Calu3 (cell line): ENCODE measurements at regions not wholly inside any gene's neighbourhood (a gene's known extent, or its start where the extent isn't known, plus 50 kb on each side); places are given as distances from the start of the nearest gene placed in this dataset.

Experiments
- BruUV-seq: library from RNA; stranded (reverse); fragments of 400-500 nt; replicated peaks from 2 replicates; lab custom pipeline; 2021; lab: Mats Ljungman, UMichigan
- CTCF ChIA-PET: fragments of 300-600 bp; sonication (Branson Sonifier 250); formaldehyde crosslinking; loops from one replicate; lab custom pipeline; 2022; ENCODE audit warnings: antibody characterized with exemption; lab: Charles Lee
- DNase-seq: peaks from one replicate; pipeline ENCODE4 v3.0.0; 2022
- H3K27ac Mint-ChIP-seq: one replicate; pipeline ENCODE4 v1.8.0; 2022; ENCODE audit warnings: mixed read lengths; ENCODE audit not compliant: unreplicated experiment
- H3K27me3 Mint-ChIP-seq: one replicate; pipeline ENCODE4 v1.8.0; 2022; ENCODE audit warnings: mixed read lengths; ENCODE audit not compliant: unreplicated experiment
- H3K36me3 Mint-ChIP-seq: one replicate; pipeline ENCODE4 v1.8.0; 2022; ENCODE audit warnings: mild to moderate bottlenecking, moderate library complexity, mixed read lengths; ENCODE audit not compliant: insufficient read depth, unreplicated experiment
- H3K4me1 Mint-ChIP-seq: one replicate; pipeline ENCODE4 v1.8.0; 2022; ENCODE audit warnings: mild to moderate bottlenecking, low read depth, mixed read lengths; ENCODE audit not compliant: unreplicated experiment
- H3K4me3 Mint-ChIP-seq: one replicate; pipeline ENCODE4 v1.8.0; 2022; ENCODE audit warnings: mild to moderate bottlenecking, low read depth, moderate library complexity, mixed read lengths; ENCODE audit not compliant: unreplicated experiment
- H3K9me3 Mint-ChIP-seq: one replicate; pipeline ENCODE4 v1.8.0; 2022; ENCODE audit warnings: low read depth, mixed read lengths; ENCODE audit not compliant: unreplicated experiment
- intact Hi-C: fragments of 100-400 bp; cut with micrococcal nuclease; formaldehyde crosslinking; loops from one replicate; pipeline ENCODE4 v1.10.0; 2022; ENCODE audit not compliant: unreplicated experiment
- TF ChIP-seq, protein P1 (sequence below): fragments of 200-600 bp; IDR thresholded peaks from one replicate; pipeline ENCODE4 v1.8.0; 2022; ENCODE audit warnings: antibody characterized with exemption; ENCODE audit not compliant: unreplicated experiment

DNA sequence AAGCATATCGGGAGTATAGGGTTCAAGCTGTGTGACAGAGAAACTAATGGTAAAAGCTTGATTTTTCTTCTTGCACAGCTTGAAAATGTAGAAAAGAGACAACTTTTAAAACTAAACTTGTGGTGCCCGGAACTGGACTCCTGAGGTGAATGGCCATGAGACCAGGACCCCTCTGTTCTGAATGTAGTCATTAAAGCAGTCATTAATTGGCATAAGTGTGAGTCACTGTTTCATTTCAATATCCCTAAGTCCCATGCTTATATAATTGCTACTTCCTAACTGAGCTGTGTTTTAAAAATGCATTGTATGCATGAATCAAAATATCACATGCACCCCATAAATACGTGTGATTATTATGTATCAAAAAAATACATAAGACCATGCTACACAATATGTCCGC is 463.1 kb upstream of the DYNLRB2 start:
- H3K27ac Mint-ChIP-seq, result no peak overlapping the region
- TF ChIP-seq, protein P1, sequence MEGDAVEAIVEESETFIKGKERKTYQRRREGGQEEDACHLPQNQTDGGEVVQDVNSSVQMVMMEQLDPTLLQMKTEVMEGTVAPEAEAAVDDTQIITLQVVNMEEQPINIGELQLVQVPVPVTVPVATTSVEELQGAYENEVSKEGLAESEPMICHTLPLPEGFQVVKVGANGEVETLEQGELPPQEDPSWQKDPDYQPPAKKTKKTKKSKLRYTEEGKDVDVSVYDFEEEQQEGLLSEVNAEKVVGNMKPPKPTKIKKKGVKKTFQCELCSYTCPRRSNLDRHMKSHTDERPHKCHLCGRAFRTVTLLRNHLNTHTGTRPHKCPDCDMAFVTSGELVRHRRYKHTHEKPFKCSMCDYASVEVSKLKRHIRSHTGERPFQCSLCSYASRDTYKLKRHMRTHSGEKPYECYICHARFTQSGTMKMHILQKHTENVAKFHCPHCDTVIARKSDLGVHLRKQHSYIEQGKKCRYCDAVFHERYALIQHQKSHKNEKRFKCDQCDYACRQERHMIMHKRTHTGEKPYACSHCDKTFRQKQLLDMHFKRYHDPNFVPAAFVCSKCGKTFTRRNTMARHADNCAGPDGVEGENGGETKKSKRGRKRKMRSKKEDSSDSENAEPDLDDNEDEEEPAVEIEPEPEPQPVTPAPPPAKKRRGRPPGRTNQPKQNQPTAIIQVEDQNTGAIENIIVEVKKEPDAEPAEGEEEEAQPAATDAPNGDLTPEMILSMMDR, result no peak
- BruUV-seq, result no TSS peak
- CTCF ChIA-PET, result no interaction called here
- DNase-seq, result no peak
- no peaks in the 10 kb centered on the region for H3K36me3 Mint-ChIP-seq
- peaks cover 3% of the 10 kb centered on the region for H3K9me3 Mint-ChIP-seq
- no peak overlapping the region for H3K4me3 Mint-ChIP-seq
- no peaks in the 10 kb centered on the region for H3K4me1 Mint-ChIP-seq
- intact Hi-C loops, result no loop called here
- no peaks in the 10 kb centered on the region for H3K27me3 Mint-ChIP-seq

DNA sequence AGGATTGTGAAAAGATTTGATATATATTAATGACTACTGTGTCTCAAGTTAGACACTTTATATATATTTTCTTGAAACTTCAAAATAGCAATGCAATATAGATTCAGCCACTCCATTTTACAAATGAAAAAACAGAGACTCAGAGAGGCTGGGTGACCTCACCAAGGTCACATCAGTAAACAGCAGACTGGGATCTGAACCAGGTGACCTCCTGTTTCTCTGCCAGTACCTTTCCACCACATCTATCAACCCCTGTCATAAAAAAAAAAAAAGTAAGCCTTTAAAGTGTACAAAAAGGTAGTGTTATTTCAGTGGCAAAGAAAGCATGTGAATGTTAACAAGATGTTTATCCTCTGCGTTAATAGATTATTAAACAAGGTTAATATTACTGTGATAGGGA is 466.5 kb upstream of the DYNLRB2 start:
- no peaks in the 10 kb centered on the region for H3K9me3 Mint-ChIP-seq
- no peaks in the 10 kb centered on the region for H3K36me3 Mint-ChIP-seq
- no peak overlapping the region for H3K27ac Mint-ChIP-seq
- no TSS peak for BruUV-seq
- DNase-seq, result no peak
- CTCF ChIA-PET, result no interaction called here
- no peak overlapping the region for H3K4me3 Mint-ChIP-seq
- no peaks in the 10 kb centered on the region for H3K4me1 Mint-ChIP-seq
- intact Hi-C loops, result no loop called here
- TF ChIP-seq, protein P1, result no peak
- H3K27me3 Mint-ChIP-seq, result no peaks in the 10 kb centered on the region

DNA sequence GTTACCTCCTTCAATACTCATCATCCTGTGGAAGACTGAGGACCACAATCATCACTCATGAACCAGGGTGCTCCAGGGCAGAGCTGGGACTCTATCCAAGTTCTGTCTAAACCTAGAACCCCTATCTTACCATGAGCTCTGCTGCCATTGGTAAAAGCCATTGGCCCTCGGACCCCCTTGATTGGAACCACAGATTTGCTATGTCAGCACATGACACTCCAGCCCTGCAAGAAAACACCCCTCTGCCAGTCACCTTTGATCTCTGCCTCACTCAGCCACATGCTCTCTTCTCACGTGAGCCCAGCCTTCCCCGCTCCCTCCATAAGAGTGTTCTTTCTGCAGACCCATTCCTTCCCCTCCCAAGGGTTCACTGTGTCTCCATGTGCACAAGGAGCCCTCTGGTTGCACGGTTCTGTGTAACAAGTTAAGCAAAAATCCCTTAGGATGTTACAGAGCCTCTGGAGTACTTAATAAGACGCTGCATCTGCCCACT is 468.8 kb upstream of the DYNLRB2 start:
- TF ChIP-seq, protein P1, result no peak
- Mint-ChIP-seq H3K4me1 (no peaks in the 10 kb centered on the region), H3K27ac (no peak overlapping the region), H3K4me3 (no peak overlapping the region), H3K9me3 (peaks cover 5% of the 10 kb centered on the region), H3K36me3 (no peaks in the 10 kb centered on the region), H3K27me3 (no peaks in the 10 kb centered on the region)
- no TSS peak for BruUV-seq
- intact Hi-C loops, result no loop called here
- CTCF ChIA-PET, result interaction anchor here (0.7 kb wide), 1 partner anchor 52 kb away, joined by 3 read pairs; no protein-coding TSS in a partner anchor
- DNase-seq, result no peak

DNA sequence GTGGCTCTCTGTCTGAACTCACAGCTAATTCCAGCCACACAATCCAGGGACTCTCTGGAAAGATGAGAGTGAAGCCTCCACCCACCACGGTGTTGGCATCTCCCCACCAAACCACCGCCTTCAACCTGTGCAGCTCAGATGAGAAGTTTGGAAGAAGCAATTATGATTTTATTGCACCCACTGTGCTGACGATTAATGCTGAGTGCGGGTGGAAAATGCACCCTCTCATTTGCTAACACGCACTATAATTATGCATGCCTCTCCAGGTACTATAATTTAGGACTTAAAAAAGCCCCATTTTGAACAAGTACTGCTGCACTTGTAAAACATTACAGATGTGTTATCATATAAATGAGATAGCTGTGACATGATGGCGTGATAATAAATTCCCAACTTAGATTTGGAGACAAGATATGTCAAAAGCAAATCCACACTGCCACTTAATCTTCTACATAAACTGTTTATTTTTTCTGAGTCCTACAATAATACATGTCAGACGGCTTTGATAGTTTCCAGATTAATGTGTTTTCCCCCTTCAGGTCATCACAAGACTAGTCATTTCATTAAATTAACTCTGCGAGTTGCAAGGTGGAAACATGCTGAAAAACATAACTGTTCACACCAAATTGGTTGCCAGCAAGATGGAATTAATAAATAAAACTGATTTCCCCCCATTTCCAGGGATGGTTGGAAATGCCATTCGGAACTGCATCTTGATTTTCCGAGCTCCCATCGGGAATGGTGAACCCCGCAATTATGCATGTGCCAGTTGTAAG is 466.5 kb upstream of the MAF start:
- CTCF ChIA-PET, result interaction anchor here (0.6 kb wide), 1 partner anchor 415 kb away, joined by 3 read pairs; no protein-coding TSS in a partner anchor
- no peak for DNase-seq
- H3K4me1 Mint-ChIP-seq, result peaks cover 6% of the 10 kb centered on the region
- no TSS peak for BruUV-seq
- peaks cover 5% of the 10 kb centered on the region for H3K9me3 Mint-ChIP-seq
- H3K4me3 Mint-ChIP-seq, result no peak overlapping the region
- no peaks in the 10 kb centered on the region for H3K27me3 Mint-ChIP-seq
- intact Hi-C loops, result no loop called here
- TF ChIP-seq, protein P1, result no peak
- no peaks in the 10 kb centered on the region for H3K36me3 Mint-ChIP-seq
- H3K27ac Mint-ChIP-seq, result no peak overlapping the region
